ENCODE measurements at regions not wholly inside any gene's neighbourhood (a gene's known extent, or its start where the extent isn't known, plus 50 kb on each side); places are given as distances from the start of the nearest gene placed in this dataset.

DNA sequence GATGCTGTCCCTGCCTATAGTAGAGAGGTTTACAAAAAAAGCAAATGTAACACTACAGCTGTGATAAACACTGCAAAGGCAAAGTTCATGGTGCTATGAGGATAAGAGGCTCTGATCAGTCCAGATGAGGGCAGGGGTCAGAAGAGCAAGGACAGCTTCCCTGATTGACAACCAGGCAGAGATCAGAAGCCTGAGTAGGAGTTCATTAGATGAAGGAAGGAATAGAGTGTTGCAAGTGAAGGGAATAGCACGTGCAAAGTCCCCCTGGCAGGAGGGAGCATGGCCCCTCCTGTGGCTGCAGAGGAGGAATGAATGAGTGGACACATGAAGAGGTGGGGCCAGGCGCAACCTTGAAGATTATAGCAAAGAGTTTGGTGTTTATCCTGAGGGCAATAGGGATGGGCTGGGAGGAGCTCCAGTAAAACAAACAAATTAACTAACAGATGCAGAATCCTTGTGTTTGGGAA, 208.4 kb upstream of the IRX5 start:
- DNase-seq = no peak

DNA sequence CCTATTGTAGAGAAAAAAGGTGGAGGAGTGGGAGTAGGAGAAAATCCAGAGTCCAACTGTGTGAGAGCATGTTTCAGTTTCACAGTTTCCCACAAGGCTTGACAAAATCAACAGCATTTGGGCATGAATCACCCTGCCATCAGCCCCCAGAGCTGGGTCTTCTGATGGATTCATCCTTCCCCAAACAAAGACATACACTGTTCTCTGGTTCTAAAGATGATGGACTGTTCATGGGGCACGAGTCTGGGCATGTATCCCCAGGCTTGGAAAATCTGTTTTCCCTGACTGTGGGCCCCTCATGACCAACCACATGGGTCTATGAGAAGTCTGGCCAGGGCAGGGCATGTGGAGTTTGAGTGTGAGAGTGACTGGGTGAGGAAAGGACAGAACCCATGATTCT, 210.4 kb upstream of the IRX5 start:
- DNase-seq = no peak

DNA sequence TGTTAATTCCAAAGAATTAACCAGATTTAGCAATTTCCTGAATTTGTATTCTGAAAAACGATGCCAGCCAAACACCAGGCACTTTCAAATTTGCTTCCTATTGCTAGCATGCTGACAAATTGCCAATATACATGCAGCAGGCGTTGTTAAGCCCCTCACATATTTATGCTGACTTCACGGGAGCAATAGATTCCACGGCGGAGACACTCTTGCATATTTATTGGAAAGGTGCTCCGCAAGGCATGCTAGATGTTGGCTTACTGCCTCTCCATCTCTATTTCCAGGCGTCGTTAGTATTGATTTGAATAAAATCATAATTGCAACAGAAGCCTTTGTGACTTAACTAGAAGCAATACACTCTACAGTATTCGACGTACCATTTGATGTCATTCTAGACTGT, 211.0 kb upstream of the IRX5 start:
- no peak for DNase-seq

DNA sequence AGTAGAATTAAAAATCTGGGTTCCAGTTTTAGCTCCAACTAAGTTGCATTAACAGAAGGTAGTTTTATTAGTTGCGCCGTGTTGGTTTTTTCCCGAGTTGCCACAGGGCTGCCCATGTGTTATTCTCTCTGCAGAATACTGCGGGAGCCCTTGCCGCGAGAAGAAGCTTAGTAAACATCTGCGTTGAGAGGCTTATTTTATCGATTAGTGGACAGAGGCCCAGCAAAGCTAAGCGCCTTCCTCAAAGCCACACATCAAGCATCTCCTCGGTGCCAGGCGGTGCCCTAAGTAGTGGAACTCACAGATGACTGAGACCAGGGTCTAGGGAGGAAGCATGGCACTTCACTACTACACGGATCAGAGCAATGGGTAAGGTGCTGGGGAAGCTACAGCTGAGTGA, 212.3 kb upstream of the IRX5 start:
- no peak for DNase-seq

DNA sequence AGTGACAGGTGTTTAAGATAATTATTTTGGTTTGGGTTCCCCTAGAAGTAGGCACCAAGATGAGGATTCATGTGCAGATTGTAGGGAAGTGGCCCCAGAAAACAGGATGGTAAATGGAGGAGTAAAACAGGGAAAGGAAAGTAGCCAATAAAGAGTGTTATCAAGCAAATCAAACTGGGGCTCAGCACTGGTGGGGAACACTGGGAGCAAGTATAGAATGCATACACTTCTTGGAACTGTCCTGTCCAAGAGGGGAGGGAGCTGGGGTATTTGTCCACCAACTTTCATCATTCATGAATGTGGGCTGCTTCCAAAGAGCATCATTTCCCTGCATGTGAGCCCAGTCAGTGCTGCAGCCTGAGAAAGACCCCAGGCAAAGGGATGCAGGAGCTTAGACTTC, 215.7 kb upstream of the IRX5 start:
- DNase-seq = no peak

DNA sequence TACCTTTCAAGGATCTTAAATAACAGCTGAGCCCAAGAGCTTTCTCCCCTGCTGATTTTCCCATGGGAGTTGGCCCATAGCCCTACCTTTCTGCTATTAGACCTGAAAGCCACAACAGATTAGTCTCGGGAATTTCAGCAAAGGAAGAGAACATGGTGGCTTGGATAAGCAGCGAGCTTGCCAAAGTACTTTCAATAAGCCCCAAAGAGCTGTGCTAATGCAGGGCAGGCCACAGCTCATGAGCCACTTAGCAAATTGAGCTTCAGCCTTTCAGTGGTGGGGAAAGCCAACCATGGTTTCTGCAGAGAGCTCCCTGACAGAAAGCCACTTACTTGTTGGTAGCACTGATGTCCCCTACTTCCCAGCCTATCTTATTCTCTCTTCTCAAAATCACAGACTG, 217.8 kb upstream of the IRX5 start:
- no peak for DNase-seq

DNA sequence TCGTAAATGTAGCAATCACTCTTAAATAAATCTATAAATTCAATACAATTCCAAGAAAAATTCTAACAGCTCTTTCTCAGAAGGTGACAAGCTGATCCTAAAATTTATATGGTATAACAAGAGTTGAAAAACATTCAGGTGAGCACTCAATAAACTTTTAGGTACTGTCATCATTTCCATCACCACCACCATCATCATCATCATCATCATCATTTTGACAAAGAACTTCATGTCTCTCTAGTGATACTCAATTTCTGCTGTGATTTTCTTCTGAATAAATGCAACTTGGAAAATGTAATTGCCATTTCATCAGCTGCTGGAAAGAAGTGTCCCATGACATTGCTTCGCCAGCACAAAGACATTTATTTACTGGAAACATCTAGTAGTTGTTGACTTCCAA, 222.9 kb upstream of the IRX5 start:
- no peak for DNase-seq

DNA sequence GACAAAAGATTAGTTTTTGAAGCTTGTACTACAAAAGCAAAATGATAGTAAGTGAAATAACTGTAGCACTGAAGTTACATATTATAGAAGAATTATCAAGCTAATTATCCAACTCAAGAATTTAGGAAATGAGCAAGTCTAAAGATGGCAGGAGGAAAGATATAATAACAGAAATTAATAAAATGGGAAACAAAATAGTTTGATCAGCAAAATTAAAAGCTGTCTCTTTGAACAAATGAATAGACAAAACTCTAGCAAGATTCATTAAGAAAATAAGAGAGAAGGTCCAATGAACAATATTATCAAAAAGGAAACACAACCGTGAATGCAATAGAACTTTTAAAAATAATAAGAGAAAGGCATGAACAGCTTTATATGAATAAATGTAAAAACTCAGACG, 224.3 kb upstream of the IRX5 start:
- no peak for DNase-seq

DNA sequence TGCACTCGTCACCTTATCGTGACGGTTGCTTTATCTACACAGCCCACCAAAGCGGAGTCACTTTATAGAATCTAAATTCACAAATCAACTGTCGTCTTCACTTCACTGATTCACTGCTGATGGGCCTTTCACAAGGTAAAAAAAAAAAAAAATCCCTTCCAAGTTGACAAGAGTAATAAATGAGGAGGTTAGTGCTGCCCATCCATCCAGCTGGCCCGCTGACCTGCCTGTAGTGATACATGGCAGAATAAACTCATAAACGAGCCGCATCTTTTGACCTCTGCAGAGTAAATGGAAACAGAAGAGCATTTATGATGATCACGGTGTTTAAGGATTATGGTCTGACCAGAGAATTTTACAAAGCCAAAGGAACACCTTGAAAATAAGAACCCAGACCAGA, 227.3 kb upstream of the IRX5 start:
- DNase-seq = no peak

DNA sequence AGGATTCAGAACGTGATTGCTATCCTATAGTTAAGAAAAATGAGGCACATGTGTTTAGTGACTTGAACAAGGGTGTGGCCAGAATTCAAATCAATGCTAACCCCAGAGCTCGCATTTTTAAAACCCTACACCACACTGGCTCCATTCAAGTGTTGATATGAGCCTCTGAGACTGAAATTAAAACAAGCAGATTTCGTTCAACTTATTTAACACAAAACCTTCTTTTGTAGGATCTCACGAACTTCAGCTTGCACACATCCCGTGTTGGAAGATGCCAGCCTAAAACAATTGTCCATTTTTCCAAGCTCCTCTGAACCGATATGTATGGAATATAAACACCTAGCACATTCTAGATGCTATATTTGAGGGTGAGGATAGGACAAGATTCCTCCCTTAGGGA, 231.0 kb upstream of the IRX5 start:
- no peak for DNase-seq

DNA sequence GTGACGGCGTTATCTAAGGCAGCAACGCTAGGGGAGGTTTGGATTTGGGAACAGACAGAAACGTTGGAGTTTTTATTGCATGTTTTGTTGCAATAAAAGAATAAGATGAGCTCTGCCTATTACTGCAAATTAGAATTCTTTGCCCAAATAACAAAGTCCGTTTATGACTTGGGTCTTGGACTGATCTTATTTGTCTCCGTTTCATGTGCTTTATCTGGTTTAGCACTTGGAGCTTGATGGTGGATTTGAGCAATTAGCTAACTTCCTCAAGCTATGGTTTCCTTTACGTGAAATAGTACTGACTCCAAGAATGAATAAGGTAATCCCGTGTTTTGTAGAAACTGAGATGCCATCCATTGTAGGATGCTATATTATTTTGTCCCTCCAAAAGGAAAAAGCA, 233.0 kb upstream of the IRX5 start:
- DNase-seq = no peak

DNA sequence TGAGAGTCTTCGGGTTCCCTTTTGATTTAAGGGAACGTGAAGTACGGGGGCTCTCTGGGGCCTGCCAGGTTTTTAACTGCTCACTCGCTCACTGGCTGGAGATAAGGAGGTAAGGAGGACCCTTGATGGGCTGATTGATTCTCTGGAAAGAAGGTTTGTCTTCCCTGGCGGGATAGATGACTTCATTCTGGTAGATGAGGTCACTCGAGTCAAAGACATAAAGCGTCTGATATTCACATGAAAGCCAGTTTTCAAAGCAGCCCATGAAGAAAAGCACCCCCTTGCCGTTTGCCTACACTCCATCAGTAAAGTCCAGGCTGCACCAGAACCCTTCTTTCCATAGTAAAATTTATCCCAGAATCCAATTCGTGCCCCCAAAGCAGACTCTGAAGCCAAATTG, 233.7 kb upstream of the IRX5 start:
- no peak for DNase-seq

DNA sequence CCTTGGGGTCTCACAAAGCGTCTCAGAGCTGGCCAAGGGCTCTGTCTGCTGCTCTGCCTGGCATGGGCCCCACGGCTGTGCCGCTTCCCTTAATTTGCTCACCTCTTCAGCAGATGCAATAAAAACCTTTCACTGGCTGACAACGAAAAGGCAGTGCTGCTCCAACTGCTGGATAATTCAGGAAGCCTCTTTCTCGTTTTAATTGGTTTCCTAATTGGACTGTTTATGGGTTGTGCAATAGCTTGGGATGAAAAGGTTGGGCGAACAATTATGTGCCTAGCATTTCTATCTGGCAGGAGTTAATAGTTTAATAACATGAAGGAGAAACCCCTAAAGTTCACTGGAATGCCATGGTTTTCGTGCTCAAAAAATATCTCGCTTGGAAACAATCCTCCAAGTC, 234.1 kb upstream of the IRX5 start:
- no peak for DNase-seq

DNA sequence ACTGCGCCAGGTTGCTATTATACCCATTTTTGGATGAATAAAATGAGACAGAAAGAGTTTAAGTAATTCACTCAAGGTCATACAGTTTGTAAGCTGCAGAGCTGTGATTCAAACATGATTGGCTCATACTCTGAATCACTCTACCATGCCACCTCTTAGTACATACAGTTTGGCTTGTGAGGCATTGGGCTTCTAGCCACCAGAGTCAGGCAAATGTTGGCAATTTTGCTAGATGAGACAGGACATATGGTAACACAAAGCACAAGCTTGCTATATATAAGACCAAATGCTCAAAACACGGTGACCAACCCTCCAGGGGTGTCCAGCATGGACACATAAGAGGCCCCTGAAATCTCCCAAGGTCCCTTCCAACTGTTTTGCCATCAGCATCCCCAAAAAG, 236.0 kb upstream of the IRX5 start:
- no peak for DNase-seq

DNA sequence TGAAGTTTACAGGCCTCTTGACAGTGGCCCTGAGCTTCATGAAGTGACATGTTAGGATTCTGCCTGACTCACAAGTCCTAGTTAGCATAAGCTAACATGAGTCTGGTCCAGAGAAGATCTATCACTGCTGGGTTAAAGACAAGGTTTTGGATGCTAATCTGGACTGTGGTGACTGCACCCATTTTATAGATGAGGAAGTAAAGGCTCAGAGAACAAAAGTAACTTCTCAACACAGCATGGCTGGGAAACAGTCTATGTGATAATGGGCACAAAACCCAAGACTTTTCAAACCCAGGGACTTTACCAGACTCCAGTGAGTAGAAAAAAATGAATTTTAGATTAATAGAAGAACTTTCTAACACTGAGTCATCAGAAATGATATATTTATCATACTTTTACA, 236.8 kb upstream of the IRX5 start:
- DNase-seq = no peak

DNA sequence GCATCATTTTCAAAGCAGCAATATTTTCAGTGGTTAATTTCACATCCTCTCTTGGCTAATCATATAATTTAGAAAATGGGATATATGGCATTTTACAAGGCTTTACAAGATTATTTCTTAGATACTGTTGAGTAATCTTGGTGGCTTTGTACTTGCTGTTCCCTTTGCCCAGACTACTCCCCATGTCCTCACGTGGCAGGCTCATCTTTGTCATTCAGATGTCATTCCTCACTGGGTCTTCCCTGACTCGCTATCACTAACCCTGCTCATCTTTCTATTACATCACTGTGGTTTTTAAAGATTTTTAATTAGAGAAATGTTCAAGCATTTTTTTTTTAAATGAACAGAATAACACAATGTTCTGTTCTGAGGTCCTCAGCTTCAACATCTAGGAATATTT, 240.0 kb upstream of the IRX5 start:
- DNase-seq = no peak

DNA sequence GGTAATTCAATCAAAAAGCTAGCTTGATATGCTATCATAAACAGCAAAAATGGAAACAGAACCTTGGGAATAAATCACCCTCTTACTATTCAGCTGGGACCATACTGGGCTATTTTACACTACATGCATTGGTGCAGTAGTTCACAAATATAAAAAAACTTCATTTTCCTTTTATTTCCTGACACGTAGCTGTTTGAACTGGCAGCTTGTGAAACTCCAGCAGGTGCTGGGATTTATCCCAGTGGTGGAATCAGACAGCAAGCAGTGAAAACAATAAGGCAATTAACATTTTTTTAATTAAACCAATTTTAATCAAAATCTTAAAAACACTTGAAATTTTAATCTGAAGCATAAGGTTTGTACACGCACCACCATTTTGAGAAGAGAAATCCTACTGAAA, 240.4 kb upstream of the IRX5 start:
- no peak for DNase-seq

DNA sequence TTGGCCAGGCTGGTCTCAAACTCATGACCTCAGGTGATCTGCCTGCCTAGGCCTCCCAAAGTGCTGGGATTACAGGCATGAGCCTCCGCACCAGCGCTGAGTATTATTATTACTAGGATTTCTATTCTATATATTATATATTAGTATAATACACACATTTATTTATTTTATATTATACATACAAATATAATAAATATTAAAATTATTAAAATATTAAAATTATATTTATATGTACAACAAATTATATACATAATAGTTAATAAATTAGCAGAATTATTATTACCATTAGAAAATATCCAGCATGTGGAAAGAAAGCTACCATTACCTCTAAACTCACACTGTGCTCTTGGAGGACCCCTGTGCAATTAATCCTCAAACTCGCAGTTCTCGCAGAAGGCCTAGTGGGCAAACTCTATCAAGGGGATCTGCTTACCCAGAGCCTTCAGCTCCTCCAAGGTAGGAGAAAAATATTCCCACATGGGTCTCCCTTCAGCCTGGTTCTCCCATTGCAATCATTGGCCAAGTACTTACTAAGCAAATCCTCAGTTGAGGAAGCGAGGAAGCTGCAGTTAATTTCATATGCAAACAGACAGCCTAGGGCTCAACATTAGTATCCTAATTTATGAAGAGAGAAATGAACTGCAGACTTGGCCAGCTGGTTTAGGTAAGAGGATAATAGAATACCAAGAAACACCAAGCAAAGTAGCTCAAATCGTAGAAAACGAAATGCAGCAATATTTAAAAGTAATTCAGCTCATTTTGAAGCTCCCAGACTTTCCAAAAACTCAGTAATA, 241.4 kb upstream of the IRX5 start:
- no peak for DNase-seq

DNA sequence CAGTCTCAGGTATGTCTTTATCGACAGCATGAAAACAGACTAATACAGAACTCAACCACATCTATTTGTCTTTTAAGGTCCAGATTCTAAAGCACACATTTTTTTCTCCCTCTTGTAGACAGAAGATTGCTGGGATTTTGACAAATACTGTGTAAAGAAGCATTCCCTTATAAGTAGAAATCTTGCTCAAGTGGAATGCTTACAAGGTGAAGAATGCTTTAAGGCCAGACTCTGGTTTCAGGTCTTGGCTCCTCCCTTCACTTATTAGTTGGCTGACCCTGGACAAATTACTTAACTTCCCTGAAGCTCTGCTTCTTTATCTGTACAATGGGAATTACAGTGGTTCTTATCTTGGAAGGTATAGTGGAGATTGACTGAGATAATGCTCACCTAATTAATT, 242.3 kb upstream of the IRX5 start:
- no peak for DNase-seq

DNA sequence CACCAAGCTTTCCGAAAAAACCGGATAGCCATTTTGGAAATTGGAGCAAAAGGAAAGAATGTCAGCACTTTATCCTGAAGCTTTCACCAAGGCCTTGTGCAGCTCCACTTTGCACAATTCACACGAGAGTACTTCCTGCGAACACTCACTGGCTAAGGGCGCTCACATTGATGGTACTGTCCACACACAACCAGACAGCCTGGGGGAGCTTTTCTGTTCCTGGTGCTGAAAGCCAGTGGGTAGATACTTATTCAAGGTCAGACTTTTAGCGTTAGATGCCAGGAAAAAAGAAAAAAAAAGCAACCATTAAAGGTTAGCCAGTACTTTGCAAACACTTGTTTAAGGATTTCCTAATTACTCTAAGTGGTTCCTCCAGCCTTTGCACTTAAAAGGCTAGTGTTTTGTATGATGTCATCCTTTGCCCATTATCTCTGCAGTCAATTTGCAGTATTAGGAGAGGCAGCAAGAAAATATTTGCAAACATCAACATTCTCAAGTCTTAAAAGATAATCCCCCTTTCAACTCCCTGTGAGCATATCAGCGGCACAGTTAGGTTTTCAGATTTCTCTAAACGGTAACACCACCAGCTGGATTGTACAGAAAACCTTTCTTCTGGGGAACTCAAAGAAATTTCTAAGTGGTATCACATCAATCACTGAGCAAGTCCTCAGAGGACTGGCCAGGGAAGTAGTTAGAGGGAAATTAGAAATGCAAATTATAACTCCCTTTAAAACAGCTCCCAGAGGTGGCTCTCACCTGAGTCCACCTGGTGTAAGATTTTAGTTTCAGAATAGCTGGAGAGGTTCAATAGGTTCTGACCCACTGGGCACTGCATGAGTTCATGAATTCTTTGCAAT, 243.4 kb upstream of the IRX5 start:
- no peak for DNase-seq

DNA sequence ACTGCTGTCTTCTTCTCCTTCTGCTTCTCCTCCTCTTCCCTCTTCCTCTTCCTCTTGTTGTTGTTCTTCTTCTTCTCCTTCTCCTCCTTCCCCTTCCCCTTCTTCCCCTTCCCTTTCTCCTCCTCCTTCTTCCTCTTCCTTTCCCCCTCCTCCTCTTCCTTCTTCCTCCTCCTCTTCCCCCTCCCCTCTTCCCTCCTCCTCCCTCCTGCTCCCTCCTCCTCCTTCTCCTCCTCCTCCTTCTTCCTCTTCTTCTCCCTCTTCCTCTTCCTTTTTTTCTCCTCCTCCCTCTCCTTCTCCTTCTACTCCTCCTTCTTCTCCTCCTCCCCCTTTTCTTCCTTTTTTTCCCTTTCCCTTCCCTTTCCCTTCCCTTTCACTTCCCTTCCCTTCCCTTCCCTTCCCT, 245.0 kb upstream of the IRX5 start:
- no peak for DNase-seq

DNA sequence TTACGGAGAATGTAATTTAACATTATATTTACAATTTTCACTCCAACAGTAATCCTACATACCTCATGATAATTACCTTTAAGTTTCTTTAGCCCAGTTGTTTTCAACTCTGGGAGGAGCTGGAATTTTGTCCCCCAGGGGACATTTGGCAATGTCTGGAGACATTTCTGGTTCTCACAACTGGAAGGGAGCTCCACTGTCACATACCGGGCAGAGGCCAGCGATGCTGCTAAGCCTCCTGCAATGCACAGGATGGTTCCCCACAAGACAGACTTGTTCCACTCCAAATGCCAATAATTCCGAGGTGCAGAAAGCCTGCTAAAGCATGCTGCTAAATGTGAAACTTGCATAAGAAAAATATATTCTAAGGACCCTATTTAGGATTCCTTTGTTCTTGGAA, 251.1 kb upstream of the IRX5 start:
- DNase-seq = no peak

DNA sequence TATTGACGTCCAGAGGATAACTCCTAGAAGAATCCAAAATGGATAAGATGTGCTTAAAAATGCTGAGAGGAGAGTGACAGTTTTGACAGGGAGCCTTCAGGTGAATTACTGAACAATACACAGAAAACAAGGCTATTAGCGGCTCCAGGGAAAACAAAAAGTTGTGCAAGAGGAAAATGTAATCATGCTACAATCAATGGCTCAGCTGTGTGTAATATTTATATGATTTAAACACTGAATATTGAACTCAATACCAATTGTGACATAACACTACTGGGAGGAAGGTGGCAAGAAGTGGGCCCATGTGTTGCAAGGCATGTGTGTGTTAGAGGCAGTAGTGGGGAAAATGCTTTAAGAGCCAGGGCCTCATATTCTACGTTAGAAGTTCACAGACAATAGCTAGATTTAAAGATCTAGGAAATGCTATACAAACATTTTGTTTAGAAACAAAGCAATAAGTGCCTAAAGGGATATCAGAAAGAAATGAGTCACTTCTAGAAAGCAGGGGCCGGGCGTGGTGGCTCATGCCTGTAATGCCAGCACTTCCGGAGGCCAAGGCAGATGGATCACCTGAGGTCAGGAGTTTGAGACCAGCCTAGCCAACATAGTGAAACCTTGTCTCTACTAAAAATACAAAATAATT, 253.2 kb upstream of the IRX5 start:
- no peak for DNase-seq

DNA sequence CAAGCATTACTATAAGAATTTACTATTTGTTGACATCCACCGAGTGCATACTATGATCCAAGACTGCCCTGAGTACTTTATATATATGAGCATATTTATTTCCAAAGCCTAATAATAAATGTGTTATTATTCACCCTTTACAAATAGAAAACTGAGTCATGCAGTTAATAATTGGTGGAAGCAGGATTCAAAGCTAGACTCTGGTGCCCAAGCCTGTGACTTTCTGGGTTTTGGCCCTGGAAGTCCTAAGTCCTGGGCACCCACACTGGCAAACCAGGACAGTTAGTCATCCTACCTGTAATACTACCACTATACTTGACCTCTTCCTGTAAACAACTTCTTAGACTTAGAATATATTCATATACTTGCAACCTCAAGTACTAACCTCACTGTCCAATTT, 257.4 kb upstream of the IRX5 start:
- DNase-seq = no peak

Data from inflammatory macrophage treated with lipopolysaccharide for 4 hours (primary cell).